NCI-H82 treated with DMSO at 0.1 percent for 48 hours (cell line): ENCODE measurements at regions not wholly inside any gene's neighbourhood (a gene's known extent, or its start where the extent isn't known, plus 50 kb on each side); places are given as distances from the start of the nearest gene placed in this dataset.

ENCODE experiments used
- DNase-seq: peaks from one replicate; lab custom pipeline; 2025; ENCODE audit not compliant: unreplicated experiment; lab: John Stamatoyannopoulos, UW

DNA sequence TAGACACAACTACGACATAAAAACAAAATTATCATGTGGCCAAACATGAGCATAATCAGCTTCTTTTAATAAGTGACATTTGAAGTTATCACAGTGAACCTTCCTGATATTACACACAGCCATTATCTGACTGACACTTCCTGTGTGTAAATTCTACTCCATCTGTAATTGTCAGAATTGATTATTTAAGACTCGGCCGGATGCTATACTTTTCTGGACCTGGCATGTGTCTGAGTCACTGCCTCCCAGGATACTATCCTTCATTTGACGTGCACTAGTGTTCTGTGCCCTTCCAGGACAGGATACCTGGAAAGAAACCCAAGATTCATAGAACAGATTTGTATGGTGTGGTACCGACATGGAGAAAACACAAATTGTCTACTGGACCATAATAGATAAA, 242.0 kb downstream of the HS3ST3A1 start:
- DNase-seq: no peak

DNA sequence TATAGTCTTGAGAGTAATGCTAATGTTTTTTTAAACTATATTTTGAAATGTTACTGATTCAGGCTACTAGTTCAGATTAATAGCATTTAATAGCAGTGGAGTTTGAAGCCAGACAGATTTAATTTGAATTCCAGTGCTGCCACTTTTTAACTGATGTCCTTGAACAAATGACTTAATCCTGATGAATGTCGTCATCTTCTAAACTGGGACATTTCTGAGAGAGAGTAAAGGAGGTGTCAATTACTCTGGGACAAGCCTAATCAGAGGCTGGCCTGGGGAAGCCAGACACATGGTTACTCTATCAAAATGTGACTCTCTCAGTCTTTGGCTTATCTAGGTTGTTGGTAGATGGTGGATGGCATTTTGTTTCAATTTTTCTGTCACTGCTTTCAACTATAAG, 246.7 kb downstream of the HS3ST3A1 start:
- DNase-seq: no peak

DNA sequence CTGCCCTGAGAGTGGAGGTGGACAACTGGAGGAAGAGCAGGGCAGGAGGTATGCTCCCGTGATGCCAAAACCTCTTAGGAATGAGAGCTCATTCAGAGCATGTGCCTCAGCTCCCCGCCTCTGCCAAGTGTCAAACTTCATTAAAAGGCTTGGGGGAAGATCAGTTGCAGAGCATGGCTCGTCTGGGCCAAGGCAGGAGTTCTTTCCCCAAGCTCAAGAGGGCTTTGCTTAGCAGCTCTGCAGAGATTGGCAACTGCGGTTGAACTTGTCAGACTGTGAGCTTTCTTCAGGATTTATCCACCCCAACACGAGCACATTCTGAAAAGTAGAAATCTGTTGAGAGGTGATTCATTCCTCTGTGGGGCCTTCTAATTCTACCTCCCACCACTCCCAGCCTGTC, 248.1 kb downstream of the HS3ST3A1 start:
- no peak for DNase-seq

DNA sequence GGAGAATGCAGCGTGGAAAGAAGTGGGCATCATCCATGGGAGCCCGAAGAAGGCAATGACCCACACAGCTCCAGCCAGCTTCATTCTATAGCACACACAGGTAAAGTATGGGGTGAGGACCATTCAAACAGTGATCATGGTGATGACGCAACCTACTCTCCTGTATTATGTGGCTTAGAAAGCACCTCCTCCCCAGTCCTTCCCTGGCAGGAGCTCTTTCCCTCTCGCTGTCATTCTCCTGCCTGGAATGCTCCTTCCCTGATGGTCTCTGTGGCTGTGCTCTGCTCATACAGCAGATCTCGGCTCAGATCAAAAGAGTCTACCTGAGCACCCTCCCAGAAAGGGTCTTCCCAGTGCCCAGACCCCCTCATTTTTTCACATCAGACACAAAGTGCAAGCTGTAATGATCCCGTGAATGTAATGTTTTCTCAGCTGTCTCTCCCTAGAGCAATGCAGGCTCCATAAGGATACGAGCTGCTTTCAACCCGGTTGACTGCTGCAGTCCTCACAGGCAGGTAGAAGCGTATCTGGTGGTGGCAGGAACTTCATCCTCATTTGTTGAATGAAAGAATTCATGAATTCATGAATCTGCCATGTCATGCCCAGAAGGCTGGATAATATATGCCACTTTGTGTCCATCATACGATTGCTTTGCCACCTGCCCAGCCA, 248.8 kb downstream of the HS3ST3A1 start:
- DNase-seq: no peak

GRCh38 chr17:13351046-13351445, 250.7 kb downstream of the HS3ST3A1 start:
- DNase-seq: no peak

- no peak for DNase-seq
These were observed 251.3 kb downstream of the HS3ST3A1 start for GRCh38 chr17:13350466-13350865.

- no peak for DNase-seq
These were observed 254.6 kb downstream of the HS3ST3A1 start for GRCh38 chr17:13346996-13347762.

GRCh38 chr17:13346592-13346991, 255.1 kb downstream of the HS3ST3A1 start:
- no peak for DNase-seq

DNA sequence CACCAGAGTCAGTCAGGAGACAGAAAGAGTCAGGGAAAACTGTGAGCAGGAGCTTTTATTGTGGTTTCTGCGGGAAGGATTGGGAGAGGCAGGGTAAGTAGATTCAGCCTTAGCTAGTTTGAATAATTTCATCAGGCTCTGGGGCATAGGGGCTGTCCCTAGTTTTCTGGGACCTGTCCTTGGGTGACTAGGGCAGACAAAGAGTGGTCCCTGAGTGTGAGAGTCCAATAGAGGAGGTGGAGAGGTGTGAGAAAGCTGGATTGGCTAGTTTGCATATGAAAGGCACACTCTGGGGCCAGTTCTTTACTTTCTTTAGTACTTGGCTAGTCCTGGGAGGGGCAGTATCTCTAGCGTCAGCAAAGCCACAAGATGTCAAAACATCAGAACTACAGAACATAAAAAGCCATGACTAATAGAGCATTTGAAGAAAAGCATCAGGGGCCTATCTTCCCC, 255.6 kb downstream of the HS3ST3A1 start:
- DNase-seq: no peak

GRCh38 chr17:13338421-13338820, 263.3 kb downstream of the HS3ST3A1 start:
- DNase-seq: no peak

DNA sequence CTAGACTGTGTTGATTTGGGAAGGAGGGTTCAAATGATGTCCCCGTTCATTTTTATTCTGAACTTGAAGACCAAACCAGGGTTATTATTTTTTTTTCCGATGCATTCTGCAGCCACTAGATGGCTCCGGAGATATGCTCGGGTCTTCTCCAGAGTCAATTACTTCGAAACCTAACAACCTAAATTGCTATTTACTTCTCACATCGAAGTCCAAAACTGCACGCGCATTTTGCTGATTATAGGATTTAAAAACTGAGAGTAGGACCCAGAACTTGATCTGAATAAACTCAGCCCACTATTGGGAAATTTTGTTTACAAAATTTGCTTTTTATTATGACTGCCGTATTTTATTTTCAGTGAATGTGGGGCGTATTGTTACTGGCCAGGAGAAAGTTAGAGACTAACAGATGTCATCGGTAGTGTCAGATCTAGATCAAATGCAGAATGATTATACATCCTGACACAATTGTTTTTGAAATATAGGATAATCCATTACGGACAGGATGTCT, 263.8 kb downstream of the HS3ST3A1 start:
- no peak for DNase-seq

DNA sequence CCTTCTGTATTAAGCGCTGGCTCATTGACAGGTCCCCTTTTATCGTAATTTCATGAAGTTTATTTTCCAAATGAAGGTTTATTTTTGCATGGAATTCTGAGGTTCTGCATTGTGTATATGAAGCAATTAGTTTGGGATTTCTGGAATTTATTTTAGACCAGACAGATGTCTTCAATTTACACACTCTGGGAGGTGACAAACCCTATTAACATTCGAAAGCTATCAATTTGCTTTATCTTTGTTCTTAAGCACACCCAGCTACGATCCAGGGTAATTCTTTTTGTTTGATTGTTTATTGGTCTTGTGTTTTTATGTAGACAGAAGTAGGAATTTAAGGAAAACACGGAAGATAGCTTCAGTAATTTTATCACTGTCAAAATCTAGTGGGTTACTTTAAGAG, 264.6 kb downstream of the HS3ST3A1 start:
- no peak for DNase-seq

GRCh38 chr17:13334374-13334773, 267.4 kb downstream of the HS3ST3A1 start:
- DNase-seq: no peak

DNA sequence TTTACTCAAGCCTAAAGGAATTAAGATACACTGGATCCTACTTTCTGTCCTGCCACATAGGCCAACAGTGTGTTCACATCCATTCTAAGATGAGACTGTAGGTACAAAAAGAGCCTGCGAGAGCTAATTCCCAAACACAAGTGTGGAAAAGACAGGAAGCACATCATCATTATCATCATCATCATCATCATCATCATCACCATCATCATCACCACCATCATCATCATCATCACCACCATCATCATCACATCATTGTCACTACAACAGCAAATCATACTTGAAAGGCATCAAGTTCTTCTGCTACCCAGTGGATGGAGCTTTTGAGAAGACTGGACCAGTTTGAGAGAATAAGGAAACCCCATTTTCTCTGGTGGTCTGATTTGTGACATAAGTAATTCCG, 268.1 kb downstream of the HS3ST3A1 start:
- no peak for DNase-seq

- DNase-seq: no peak
These were observed 269.5 kb downstream of the HS3ST3A1 start for GRCh38 chr17:13332207-13332606.

GRCh38 chr17:13329421-13329820, 272.3 kb downstream of the HS3ST3A1 start:
- DNase-seq: no peak

DNA sequence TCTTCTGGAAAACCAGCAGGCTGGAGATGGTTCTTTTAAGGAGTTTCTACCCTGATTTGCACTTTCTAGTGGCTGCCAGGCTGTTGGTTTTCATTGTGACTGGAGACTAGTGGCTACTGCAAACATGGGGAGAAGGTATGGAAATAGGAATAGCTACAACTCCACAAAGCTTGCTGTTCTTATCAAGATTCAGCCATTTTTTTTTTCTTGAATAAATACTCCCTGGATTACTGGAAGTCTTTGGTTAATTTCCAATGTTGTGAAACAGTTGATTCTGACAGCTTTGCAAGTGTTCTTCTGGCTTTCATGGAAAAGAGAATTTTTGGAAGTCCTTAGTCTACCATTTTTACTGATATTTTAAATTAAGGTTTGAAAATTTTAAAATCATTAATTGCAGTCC, 277.7 kb downstream of the HS3ST3A1 start:
- no peak for DNase-seq

DNA sequence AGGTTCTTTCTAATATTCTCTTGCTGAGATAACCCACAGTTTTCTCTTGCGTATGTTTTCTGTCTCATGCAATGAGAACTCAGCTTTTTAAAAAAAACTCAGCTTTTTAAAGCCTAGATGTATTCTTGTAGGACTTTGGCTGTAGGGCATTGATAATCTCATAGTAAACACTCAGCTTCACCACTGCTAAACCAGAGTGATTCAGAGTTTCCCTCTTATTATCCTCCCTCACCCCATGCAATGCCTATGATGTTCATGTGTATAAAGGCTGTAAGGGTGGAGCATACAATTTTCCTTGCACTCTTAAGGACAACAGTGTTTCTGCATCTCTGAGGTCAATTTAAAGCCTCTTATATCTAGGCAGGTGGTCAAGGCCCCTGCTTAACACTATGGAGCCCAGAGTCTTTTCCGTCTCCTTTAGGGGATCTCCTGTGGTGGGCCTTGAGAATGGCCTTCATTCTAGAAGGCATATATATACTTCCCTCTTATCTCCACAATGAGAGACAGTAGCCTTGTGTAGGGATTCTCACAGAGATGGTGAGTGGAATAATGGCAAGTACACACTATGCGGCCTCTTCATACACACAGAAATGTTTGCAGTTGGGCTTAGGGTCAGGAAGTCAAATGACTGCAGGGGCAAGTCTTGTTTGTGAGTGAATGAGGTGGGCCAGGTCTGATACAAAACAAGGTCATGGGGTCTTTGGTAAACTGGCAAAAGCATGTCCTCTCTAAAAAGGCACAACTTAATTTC, 279.6 kb downstream of the HS3ST3A1 start:
- DNase-seq: no peak

DNA sequence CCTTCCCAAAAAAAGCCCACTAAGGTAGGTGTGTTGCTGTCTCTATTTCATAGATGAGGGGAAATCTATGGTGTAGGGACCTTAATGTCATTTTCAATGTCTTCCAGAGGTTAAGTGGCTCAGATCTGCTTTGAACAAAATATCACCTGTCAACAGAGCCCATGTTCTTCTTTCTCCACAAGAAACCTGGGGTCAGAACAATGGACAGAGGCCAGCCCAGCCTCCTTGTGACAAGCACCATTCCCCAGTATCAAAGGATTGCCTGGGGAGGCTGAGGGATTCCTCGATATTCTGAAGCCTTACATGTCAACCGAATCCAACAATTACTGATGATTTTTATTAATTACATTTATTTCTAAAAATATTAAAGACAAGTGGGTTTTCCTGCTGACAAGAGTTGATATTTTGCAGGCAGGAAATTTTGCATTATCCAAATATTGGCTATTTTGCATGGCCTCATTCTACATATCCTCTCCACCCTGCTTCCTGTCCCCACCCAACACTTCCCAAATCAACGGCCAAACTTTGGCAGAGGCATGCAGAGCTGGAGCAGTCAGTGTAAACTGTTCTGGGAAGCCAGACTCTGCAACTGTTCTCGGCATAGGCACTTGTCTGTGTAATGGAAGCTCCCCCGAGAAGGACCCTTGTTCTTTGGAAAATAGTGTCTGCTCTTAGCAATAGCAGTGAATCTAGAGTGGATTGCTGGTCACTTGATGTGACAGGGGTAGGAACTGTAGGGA, 281.5 kb downstream of the HS3ST3A1 start:
- no peak for DNase-seq

DNA sequence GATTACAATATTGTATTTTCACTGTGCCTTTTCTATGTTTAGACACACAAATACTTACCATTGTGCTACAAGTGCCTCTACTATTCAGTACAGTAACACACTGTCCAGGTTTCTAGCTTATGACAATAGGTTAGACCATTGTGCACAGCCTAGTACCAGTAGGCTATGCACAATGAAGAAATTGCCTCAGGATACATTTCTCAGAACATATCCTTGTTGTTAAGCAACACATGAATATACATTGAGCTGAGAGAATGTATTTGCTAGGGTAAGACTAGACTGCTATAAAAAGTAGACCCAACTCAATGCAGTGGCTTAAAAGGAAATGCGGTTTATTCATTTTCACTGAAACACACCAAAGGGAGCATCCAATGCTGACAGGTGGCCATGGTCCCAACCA, 285.1 kb downstream of the HS3ST3A1 start:
- DNase-seq: no peak

DNA sequence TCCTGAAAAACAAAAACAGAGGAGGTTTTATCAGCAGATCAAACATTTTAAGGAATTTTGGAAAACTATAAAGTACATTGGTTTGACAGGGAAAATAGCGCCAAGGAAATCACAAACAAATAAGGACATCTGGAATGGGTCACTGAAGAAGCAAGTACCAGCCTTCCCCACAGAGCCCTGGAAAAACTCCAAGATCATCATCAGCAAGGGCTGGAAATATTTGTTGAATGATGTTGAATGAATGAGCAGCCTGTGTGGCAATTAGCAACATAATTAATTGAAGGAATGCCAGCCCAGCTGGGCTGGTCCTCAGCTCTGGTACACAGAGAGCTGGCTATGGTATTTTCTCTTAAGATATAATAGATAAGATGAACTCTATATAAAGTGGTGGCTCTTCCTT, 290.4 kb downstream of the HS3ST3A1 start:
- no peak for DNase-seq
